UCSD-AML1 (cell line): ENCODE measurements at regions not wholly inside any gene's neighbourhood (a gene's known extent, or its start where the extent isn't known, plus 50 kb on each side); places are given as distances from the start of the nearest gene placed in this dataset.
"Not testable (repeated sequence)": the region's sequence is repeated elsewhere in the genome, so short reads cannot be mapped to it uniquely, and the experiment has no call there.

Source experiments
- DNase-seq: peaks from one replicate; lab custom pipeline; 2025; ENCODE audit not compliant: unreplicated experiment; lab: John Stamatoyannopoulos, UW

- DNase-seq: no peak
Observed at GRCh38 chr2:595831-596592, 81.2 kb downstream of the TMEM18 start.

GRCh38 chr2:595141-595815, 81.9 kb downstream of the TMEM18 start:
- DNase-seq: no peak

GRCh38 chr2:594297-594949, 82.8 kb downstream of the TMEM18 start:
- DNase-seq: no peak

- no peak for DNase-seq
Observed at GRCh38 chr2:593356-594026, 83.7 kb downstream of the TMEM18 start.

GRCh38 chr2:592737-593136, 84.5 kb downstream of the TMEM18 start:
- no peak for DNase-seq

- no peak for DNase-seq
Observed at GRCh38 chr2:590214-591175, 86.7 kb downstream of the TMEM18 start.

- DNase-seq: no peak
Observed at GRCh38 chr2:589281-590130, 87.7 kb downstream of the TMEM18 start.

GRCh38 chr2:588074-588645, 89.0 kb downstream of the TMEM18 start:
- no peak for DNase-seq

GRCh38 chr2:587087-587960, 89.9 kb downstream of the TMEM18 start:
- DNase-seq: no peak

DNA sequence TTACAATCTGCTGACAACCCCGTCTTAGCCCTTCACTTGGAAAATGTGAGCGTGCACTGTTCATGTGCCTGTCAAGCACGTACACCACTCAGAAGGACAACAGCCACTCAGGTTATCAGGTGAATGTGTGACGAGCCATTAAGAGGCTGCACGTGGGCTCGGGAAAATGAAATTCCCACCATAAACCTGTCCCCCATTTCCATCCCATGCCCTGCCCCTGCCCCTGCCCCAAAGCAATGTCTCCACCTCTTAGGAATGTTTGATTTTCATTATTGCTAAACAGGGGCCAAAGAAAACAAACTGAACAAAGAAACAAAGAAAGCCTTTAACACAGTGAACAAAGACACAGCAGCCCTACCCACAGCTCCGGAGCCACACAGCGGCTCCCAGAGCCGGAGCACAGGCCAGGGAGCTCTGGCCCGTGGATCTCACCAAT, 90.5 kb downstream of the TMEM18 start:
- no peak for DNase-seq

- peak; percentile 17 for DNase-seq
Observed at GRCh38 chr2:584863-585823, 92.1 kb downstream of the TMEM18 start.

- no peak for DNase-seq
Observed at GRCh38 chr2:583666-584065, 93.5 kb downstream of the TMEM18 start.

DNA sequence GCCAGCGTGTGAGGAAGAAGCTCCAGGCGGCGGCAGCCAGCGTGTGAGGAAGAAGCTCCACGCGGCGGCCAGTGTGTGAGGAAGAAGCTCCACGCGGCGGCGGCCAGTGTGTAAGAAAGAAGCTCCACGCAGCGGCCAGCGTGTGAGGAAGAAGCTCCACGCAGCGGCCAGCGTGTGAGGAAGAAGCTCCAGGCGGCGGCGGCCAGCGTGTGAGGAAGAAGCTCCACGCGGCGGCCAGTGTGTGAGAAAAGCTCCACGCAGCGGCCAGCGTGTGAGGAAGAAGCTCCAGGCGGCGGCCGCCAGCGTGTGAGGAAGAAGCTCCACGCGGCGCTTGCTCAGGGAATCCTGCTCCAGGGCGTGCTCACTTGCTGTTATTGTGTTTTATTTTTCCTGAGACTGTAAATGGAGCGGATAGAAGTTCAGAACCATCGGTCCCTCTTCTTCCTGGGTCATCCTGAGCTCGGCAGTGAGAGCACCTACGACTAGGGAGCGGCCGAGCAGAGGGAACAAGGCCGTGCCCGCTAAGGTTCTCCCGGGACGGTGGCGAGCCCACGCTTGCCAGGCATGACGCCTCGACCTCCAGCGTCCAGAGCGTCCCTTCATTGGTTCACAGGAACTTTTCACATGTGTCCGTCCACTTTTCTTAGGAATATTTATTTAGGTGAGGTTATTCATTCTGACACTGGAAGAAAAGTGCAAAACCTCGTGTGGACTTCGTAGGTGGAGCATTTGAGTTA, 94.2 kb downstream of the TMEM18 start:
- DNase-seq: no peak

- DNase-seq: not testable (repeated sequence)
Observed at GRCh38 chr2:582289-582688, 94.9 kb downstream of the TMEM18 start.

GRCh38 chr2:579961-580360, 97.2 kb downstream of the TMEM18 start:
- no peak for DNase-seq

DNA sequence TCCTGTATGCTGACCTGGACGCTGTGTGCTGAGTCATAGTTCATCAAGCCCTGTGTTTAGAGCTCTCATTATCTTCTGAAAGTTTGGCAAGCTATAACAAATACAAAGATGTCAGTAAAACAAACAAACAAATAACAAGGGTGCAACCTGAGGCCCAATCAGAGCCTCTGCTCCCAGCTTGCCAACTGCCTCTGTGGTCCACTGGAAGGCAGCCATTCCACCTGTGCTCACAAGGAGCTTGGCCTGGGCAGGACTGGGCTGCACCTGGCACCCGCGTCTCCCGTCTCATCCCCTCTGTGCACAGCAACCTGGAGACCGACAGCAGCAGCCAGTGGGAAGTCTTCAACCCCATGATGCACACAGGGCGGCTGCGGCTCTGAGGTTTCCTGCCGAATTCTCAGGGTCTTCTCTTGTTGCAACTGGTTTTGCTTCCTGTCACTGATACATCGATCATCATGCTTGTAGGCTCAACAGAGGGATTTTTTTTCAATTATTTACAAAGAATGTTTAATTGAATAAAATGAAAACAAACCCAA, 97.8 kb downstream of the TMEM18 start:
- DNase-seq: no peak
